Ishikawa (cell line): ENCODE measurements at regions not wholly inside any gene's neighbourhood (a gene's known extent, or its start where the extent isn't known, plus 50 kb on each side); places are given as distances from the start of the nearest gene placed in this dataset.

ENCODE experiments used
- CEBPB ChIP-seq: IDR thresholded peaks from 2 replicates; pipeline ENCODE4 v1.6.1; 2012
- CREB1 ChIP-seq: IDR thresholded peaks from 2 replicates; pipeline ENCODE4 v1.6.1; 2012; ENCODE audit warnings: low read depth
- EP300 ChIP-seq: IDR thresholded peaks from 2 replicates; pipeline ENCODE4 v1.6.1; 2012; ENCODE audit warnings: borderline replicate concordance
- FOXM1 ChIP-seq: IDR thresholded peaks from 2 replicates; pipeline ENCODE4 v1.6.1; 2012; ENCODE audit warnings: low read depth, borderline replicate concordance
- MAX ChIP-seq: IDR thresholded peaks from 2 replicates; pipeline ENCODE4 v1.6.1; 2012
- TCF12 ChIP-seq: IDR thresholded peaks from 2 replicates; pipeline ENCODE4 v1.6.1; 2012; ENCODE audit warnings: low read depth
- YY1 ChIP-seq: IDR thresholded peaks from 2 replicates; pipeline ENCODE4 v1.6.1; 2012; ENCODE audit warnings: low read depth
- TF ChIP-seq, protein P1 (sequence below): IDR thresholded peaks from 2 replicates; pipeline ENCODE4 v1.6.1; 2012

DNA sequence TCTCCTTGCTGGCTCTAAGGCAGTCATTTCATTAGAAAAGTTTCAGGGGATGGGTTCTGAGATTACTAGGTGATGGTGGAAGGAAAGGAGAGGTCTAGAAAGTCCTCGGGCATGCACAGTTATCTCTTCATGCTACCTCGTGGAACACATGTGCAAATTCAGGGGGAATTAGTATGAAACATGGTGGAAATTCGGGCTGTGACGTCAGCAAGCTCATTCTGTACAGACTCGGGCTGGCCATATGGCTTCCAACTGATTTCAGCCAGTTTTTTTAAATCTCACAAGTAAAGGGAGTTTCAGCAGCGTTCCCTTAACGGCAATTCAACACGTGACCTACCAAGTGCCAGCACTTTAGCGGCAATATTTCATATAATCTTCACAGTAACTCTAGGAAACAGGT is 251.1 kb downstream of the TBL1XR1 start:
- TF ChIP-seq TCF12 = no peak
- TF ChIP-seq CEBPB = no peak
- no peak for TF ChIP-seq CREB1
- no peak for TF ChIP-seq EP300
- TF ChIP-seq, protein P1, sequence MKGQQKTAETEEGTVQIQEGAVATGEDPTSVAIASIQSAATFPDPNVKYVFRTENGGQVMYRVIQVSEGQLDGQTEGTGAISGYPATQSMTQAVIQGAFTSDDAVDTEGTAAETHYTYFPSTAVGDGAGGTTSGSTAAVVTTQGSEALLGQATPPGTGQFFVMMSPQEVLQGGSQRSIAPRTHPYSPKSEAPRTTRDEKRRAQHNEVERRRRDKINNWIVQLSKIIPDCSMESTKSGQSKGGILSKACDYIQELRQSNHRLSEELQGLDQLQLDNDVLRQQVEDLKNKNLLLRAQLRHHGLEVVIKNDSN = no peak
- TF ChIP-seq YY1 = no peak
- no peak for TF ChIP-seq FOXM1
- TF ChIP-seq MAX = no peak
